Stimulated activated CD4-positive, alpha-beta T cell treated with anti-CD3 and anti-CD28 coated beads, Interleukin-1b, Interleukin-23, amount 100 ng/mL, for 48 hours (primary cell): ENCODE measurements at regions not wholly inside any gene's neighbourhood (a gene's known extent, or its start where the extent isn't known, plus 50 kb on each side); places are given as distances from the start of the nearest gene placed in this dataset.
"Not testable (repeated sequence)": the region's sequence is repeated elsewhere in the genome, so short reads cannot be mapped to it uniquely, and the experiment has no call there.

Experiments
- DNase-seq: peaks from one replicate; pipeline ENCODE4 v3.0.0-alpha.2; 2020

- DNase-seq = peak; percentile 61
Observed at GRCh38 chr4:154164931-154165839, 326.4 kb downstream of the DCHS2 start.

- DNase-seq = no peak
Observed at GRCh38 chr4:154160519-154161301, 330.9 kb downstream of the DCHS2 start.

- DNase-seq = peak; percentile 3
Observed at GRCh38 chr4:154158361-154159155, 333.0 kb downstream of the DCHS2 start.

DNA sequence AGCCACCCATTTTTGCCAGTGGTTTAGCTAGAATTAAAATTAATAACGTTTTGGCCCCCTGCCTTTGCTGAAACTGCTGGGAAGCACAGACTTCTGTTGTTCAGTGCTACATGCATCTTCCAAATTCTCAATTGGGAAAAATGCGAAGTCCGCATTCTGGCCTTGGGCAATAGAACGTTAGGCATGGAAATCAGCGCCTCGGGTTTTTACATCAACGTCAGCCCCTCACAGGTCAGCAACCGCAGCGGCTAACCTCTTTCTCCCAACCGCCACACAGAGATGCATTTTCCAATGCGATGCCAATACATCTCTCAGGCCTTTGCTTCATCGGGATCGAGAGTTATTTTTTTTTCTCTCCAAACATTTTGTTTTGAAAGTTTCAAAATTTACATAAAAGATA, 339.1 kb downstream of the DCHS2 start:
- DNase-seq = no peak

DNA sequence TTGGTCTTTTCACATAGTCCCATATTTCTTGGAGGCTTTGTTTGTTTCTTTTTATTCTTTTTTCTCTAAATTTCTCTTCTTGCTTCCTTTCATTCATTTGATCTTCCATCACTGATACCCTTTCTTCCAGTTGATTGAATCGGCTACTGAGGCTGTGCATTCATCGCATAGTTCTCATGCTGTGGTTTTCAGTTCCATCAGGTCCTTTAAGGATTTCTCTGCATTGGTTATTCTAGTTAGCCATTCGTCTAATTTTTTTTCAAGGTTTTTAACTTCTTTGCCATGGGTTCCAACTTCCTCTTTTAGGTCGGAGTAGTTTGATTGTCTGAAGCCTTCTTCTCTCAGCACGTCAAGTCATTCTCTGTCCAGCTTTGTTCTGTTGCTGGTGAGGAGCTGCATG, 342.4 kb downstream of the DCHS2 start:
- DNase-seq = not testable (repeated sequence)

DNA sequence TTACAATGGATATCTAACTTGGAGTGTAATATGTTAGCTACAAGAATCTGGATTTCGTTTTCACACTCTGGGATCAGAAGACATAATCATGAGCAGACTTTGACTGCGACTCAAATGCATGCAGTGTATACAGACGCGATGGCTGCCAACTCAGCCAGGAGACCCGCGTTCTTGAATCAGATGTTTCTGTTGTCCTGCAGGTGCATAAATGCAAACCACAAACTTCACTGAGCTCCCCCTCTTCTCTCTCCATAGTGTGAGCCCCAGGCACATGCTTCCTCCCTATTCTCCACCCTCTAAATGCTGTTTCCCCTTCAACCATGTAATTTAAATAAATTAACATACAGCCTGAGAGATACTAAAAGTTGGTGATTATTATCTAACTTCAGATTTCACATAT, 347.9 kb downstream of the DCHS2 start:
- DNase-seq = no peak

DNA sequence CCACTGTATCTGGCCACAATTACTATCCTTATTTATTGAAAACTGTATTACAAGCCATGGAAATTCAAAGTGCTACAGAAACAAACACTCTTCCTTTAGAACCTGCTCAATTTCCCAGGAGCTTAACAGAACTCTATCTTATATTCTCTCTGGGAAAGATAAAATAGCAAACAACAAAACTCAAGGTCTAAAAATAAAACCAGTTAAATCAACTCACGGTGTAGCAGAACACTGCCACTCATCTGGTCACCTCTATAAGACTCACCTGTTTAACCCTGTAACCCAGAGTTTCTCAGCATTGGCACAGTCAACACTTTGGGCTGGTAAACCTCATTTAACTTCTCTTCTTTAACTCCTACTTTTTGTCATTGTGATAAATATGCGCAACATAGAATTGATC, 348.9 kb downstream of the DCHS2 start:
- DNase-seq = no peak

DNA sequence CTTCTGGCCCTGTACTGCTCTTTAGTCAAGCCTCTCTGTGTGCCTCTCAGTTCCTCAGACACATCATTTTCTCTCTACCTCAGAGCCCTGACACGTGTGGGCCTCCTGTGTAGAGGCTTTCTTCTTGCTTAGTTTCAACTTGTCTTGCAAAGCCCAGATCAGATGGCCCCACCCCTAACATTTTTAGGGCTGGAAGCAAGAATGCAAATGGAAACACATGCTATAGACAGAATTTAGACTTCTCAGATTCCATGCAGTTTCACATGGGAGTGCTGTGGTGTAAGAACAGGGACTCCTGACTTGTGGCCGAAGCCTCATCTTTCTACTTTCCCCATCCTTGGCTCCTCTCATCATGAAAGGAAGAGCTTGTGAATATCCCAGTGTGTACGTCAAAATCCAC, 350.7 kb downstream of the DCHS2 start:
- DNase-seq = no peak

DNA sequence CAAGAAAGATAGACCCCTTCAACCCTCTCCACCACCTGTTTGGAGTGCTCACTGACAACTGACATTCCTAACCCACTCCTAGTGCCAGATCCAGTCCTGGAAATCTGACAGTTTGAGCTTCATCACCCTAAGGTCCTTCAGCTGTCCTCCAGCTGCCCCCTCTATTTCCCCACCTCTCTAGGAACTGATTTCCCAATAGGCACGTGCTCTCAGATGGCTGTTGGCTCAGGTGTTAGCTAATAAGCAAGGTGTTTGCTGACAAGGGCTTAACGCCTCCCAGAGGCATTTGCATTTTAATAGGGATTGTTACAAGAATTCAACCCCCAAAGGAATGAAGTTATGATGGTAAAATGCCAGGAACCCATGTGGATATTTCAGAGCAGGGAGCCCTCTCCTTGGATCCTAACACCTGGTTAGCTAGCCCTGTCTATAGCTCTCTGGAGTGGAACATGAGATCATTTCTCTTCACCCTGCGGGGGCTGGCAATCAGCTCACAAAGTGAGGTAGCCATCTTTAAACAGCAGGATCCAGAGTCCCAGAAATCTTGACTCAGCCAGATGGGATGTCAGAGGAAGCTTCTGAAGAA, 348.5 kb upstream of the SFRP2 start:
- DNase-seq = no peak

- DNase-seq = no peak
Observed at GRCh38 chr4:154135576-154135975, 346.7 kb upstream of the SFRP2 start.

DNA sequence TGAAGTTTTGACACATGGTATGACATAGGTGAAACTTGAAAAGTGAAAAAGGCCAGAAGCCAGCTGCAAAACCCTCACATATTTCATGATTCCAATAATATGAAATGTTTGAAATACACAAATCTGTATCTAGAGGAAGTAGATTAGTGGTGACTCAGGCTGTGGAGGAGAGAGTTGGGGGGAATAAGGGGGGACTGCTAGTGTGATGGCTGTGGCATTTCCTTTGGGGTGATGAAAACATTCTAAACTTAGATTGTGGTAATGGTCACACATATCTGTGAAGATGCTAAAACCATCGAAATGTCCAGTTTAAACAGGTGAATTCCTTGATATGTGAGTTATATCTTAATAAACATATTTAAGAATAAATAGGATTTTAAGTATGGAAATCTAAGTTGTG, 343.5 kb upstream of the SFRP2 start:
- no peak for DNase-seq

DNA sequence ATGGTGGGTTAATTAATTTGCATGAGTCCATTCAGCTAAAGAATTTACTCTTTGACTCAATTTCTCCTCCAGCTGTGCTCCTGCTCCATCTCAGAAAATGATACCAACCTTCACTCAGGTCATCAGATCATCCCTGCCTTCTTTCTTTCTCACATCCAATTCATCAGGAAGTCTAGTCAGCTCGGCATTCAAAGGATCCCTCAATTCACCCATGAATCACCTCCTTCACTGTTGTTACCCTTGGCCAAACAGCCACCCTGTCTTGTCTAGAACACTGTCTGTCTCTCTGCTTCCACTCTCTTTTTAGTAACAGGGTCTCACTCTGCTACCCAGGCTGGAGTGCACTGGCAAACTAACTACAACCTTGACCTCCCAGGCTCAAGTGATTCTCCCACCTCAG, 337.4 kb upstream of the SFRP2 start:
- DNase-seq = no peak

DNA sequence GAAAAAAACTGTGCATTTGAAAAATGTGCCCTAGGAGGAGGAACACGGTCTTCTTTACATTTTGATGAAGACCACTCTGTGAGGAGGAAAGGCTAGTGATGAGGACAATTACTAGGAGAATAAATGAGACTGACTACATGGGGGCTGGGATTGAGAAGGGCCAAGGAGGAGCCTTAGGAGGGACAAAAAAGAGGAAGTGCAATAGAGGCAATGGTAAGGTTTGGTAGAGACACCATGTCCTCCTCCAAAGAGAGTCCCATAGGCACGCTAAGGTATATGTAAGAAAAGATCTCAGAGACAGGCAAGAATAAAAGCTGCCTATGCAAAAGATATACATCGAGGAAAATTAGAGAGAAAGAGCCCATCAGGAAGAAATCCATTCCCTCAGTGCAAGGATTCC, 336.5 kb upstream of the SFRP2 start:
- DNase-seq = no peak

DNA sequence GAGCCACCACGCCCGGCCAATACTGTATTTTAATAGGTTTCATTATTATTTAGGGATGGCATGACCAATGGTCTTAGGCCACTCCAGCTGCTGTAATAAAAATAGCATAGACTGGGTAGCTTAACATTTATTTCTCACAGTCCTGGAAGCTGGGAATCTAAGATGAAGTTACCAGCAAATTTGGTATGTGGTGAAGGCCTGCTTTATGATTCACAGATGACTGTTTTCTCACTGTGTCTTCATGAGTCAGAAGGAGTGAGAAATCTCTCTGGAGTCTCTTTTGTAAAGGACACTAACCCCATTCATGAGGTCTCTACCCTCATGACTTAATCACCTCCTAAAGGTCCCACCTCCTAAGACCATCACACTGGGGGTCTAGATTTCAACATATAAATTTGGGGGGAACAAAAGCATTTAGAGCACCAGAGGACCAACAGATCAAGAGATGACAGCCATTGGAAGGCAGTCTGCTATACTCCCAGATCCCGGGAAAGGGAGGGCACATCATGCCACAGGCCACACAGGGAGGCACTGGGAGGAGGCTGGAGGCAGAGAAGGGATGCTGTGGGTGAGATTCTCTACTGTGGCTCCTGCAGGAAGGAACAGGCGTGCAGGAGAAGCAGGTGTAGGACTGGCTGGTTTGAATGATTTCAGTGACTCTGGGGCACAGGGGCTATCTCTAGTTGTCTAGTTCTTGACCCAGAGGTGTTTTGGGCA, 335.8 kb upstream of the SFRP2 start:
- DNase-seq = no peak

GRCh38 chr4:154123897-154124296, 335.0 kb upstream of the SFRP2 start:
- DNase-seq = no peak

GRCh38 chr4:154120690-154121345, 331.9 kb upstream of the SFRP2 start:
- DNase-seq = no peak

GRCh38 chr4:154120006-154120676, 331.3 kb upstream of the SFRP2 start:
- DNase-seq = no peak

- no peak for DNase-seq
Observed at GRCh38 chr4:154119317-154119716, 330.4 kb upstream of the SFRP2 start.

DNA sequence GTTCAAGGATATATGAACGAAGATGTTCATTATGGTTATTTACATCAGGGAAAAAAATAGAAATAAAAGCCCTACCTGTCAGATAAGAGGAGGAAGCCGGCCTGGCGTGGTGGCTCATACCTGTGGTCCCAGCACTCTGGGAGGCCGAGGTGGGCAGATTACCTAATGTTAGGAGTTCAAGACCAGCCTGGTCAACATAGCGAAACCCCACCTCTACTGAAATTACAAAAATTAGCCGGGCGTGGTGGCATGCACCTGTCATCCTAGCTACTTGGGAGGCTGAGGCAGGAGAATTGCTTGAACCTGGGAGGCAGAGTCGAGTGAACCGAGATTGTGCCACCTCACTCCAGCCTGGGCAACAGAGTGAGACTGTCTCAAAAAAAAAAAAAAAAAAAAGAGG, 328.8 kb upstream of the SFRP2 start:
- DNase-seq = not testable (repeated sequence)

GRCh38 chr4:154107337-154107736, 318.5 kb upstream of the SFRP2 start:
- no peak for DNase-seq

GRCh38 chr4:154088741-154089140, 299.9 kb upstream of the SFRP2 start:
- DNase-seq = no peak
